ENCODE measurements at regions not wholly inside any gene's neighbourhood (a gene's known extent, or its start where the extent isn't known, plus 50 kb on each side); places are given as distances from the start of the nearest gene placed in this dataset.
"Not testable (repeated sequence)": the region's sequence is repeated elsewhere in the genome, so short reads cannot be mapped to it uniquely, and the experiment has no call there.

- DNase-seq (no peak), ATAC-seq (no peak)
- no peak for TF ChIP-seq CTCF (IDR thresholded peaks at IDR 0.05)
- H3K36me3 ChIP-seq (ENCODE audit: insufficient read depth in 1 of 2, low read depth in 1 of 2): no peaks in the 10 kb centered on the region
- no peak overlapping the region for H3K27ac ChIP-seq
- H3K9me3 ChIP-seq: no peaks in the 10 kb centered on the region
- H3K4me3 ChIP-seq: no peak overlapping the region
- intact Hi-C loops (cut with DNase I): no loop called here
- H3K27me3 ChIP-seq (ENCODE audit: insufficient read depth in 3 of 3, low read length in 2 of 3): peaks cover 0 to 14% (median 9%) of the 10 kb centered on the region in 3 donors
- 22 to 30% (median 25%) methylated on average over 6 to 7 of the region's 7 CpGs for WGBS, 3 donors
- no peaks in the 10 kb centered on the region for H3K4me1 ChIP-seq
Measured at GRCh38 chr5:42982107-42982622, 58.0 kb downstream of the ANXA2R start.

GRCh38 chr5:42981417-42982106 lies 58.6 kb downstream of the ANXA2R start:
- intact Hi-C loops (cut with DNase I); H3K36me3 ChIP-seq (ENCODE audit: insufficient read depth in 1 of 2, low read depth in 1 of 2); H3K27ac ChIP-seq; H3K9me3 ChIP-seq; DNase-seq; ATAC-seq; H3K4me1 ChIP-seq; H3K27me3 ChIP-seq (ENCODE audit: insufficient read depth in 3 of 3, low read length in 2 of 3); H3K4me3 ChIP-seq: not testable (repeated sequence)
- no CpG with 5 or more reads among the region's 8 CpGs for WGBS, 3 donors

- H3K4me1 ChIP-seq; H3K27ac ChIP-seq; H3K4me3 ChIP-seq; H3K36me3 ChIP-seq (ENCODE audit: insufficient read depth in 1 of 2, low read depth in 1 of 2); H3K27me3 ChIP-seq (ENCODE audit: insufficient read depth in 3 of 3, low read length in 2 of 3); H3K9me3 ChIP-seq; ATAC-seq; DNase-seq; intact Hi-C loops (cut with DNase I): not testable (repeated sequence)
- WGBS, 3 donors: no CpG with 5 or more reads among the region's 5 CpGs
Measured at GRCh38 chr5:42981015-42981414, 59.1 kb downstream of the ANXA2R start.

- intact Hi-C loops (cut with DNase I); H3K27me3 ChIP-seq (ENCODE audit: insufficient read depth in 3 of 3, low read length in 2 of 3); ATAC-seq; H3K36me3 ChIP-seq (ENCODE audit: insufficient read depth in 1 of 2, low read depth in 1 of 2); DNase-seq; H3K4me1 ChIP-seq; H3K9me3 ChIP-seq; H3K4me3 ChIP-seq; H3K27ac ChIP-seq: not testable (repeated sequence)
- WGBS, 3 donors: 91 to 100% (median 94%) methylated on average over 7 to 23 of the region's 36 CpGs
Measured at GRCh38 chr5:42980391-42980790, 59.7 kb downstream of the ANXA2R start.

- DNase-seq; H3K27ac ChIP-seq; H3K27me3 ChIP-seq (ENCODE audit: insufficient read depth in 3 of 3, low read length in 2 of 3); H3K4me1 ChIP-seq; H3K9me3 ChIP-seq; H3K4me3 ChIP-seq; H3K36me3 ChIP-seq (ENCODE audit: insufficient read depth in 1 of 2, low read depth in 1 of 2); intact Hi-C loops (cut with DNase I); ATAC-seq: not testable (repeated sequence)
- whole genome bisulfite sequencing, 3 donors: 95 to 98% (median 96%) methylated on average over 32 to 34 of the region's 34 CpGs
Measured at GRCh38 chr5:42979242-42979641, 60.9 kb downstream of the ANXA2R start.

- no peak overlapping the region for H3K4me3 ChIP-seq
- intact Hi-C loops (cut with DNase I): no loop called here
- H3K27ac ChIP-seq: no peak overlapping the region
- no peaks in the 10 kb centered on the region for H3K36me3 ChIP-seq (ENCODE audit: insufficient read depth in 1 of 2, low read depth in 1 of 2)
- H3K4me1 ChIP-seq: no peaks in the 10 kb centered on the region
- ATAC-seq (no peak), DNase-seq (no peak)
- no peaks in the 10 kb centered on the region for H3K9me3 ChIP-seq
- H3K27me3 ChIP-seq (ENCODE audit: insufficient read depth in 3 of 3, low read length in 2 of 3): peaks cover 0 to 8% (median 7%) of the 10 kb centered on the region in 3 donors
- 79 to 90% (median 79%) methylated on average over 2 of the region's 2 CpGs for WGBS, 3 donors
- TF ChIP-seq CTCF (IDR thresholded peaks at IDR 0.05): no peak
Measured at GRCh38 chr5:42974536-42974935, 65.6 kb downstream of the ANXA2R start.
